Lower lobe of right lung (tissue), 2 donors: ENCODE measurements at regions not wholly inside any gene's neighbourhood (a gene's known extent, or its start where the extent isn't known, plus 50 kb on each side); places are given as distances from the start of the nearest gene placed in this dataset.

Source experiments
- ATAC-seq, 2 donors: fragments of 200-7000 bp; cut with Tn5 transposase; one replicate each; pipeline ENCODE4 v1.9.1; 2020 to 2022; ENCODE audit warnings: mild to moderate bottlenecking in 2 of 2, moderate library complexity in 2 of 2
- DNase-seq: peaks from one replicate; pipeline ENCODE4 v3.0.0-alpha.2; 2020
- H3K27ac ChIP-seq: fragments of 200-600 bp; one replicate; pipeline ENCODE4 v1.8.0; 2022
- H3K27me3 ChIP-seq: fragments of 200-600 bp; one replicate; pipeline ENCODE4 v1.8.0; 2022; ENCODE audit warnings: low read depth
- H3K36me3 ChIP-seq: fragments of 200-600 bp; one replicate; pipeline ENCODE4 v1.8.0; 2022; ENCODE audit warnings: mild to moderate bottlenecking
- H3K4me1 ChIP-seq: fragments of 200-600 bp; one replicate; pipeline ENCODE4 v1.8.0; 2022
- H3K4me3 ChIP-seq: fragments of 200-600 bp; one replicate; pipeline ENCODE4 v1.8.0; 2022; ENCODE audit warnings: mild to moderate bottlenecking
- H3K9me3 ChIP-seq: fragments of 200-600 bp; one replicate; pipeline ENCODE4 v1.8.0; 2022
- intact Hi-C: fragments of 100-400 bp; cut with DNase I; formaldehyde crosslinking; loops from one replicate; pipeline ENCODE4 v1.11.0; 2022
- TF ChIP-seq, protein P1 (sequence below): fragments of 200-600 bp; IDR thresholded peaks from one replicate; pipeline ENCODE4 v1.8.0; 2022; ENCODE audit warnings: antibody characterized with exemption, mild to moderate bottlenecking
- donor health status: DM: no; HTN: yes; CAD: no; lungs with severe emphysema.

DNA sequence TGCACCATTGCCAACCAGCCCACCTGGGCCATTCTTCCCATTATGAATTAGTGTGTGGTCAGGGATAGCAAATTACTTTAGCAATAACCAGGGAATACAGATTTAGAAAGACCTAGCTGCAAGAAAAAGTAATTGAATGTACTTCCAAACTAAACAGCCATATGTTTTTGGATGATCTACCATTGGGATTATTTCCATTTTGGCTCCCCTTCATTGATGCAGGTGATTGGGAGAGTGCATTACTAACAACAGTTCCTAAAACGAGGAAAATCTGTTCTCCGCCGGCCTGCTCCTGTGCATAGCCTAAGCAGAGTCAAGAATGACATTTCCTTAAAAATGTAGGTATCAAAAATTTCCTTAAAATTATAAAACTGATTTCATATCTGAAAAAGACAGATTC, 58.5 kb downstream of the MAIP1 start:
- Histone ChIP-seq H3K27ac (no peak overlapping the region), H3K36me3 (no peaks in the 10 kb centered on the region), H3K27me3 (no peaks in the 10 kb centered on the region), H3K9me3 (peaks cover 4% of the 10 kb centered on the region), H3K4me1 (no peaks in the 10 kb centered on the region), H3K4me3 (no peak overlapping the region)
- no peak for DNase-seq
- ATAC-seq = no peak
- intact Hi-C loops = no loop called here
- TF ChIP-seq, protein P1, sequence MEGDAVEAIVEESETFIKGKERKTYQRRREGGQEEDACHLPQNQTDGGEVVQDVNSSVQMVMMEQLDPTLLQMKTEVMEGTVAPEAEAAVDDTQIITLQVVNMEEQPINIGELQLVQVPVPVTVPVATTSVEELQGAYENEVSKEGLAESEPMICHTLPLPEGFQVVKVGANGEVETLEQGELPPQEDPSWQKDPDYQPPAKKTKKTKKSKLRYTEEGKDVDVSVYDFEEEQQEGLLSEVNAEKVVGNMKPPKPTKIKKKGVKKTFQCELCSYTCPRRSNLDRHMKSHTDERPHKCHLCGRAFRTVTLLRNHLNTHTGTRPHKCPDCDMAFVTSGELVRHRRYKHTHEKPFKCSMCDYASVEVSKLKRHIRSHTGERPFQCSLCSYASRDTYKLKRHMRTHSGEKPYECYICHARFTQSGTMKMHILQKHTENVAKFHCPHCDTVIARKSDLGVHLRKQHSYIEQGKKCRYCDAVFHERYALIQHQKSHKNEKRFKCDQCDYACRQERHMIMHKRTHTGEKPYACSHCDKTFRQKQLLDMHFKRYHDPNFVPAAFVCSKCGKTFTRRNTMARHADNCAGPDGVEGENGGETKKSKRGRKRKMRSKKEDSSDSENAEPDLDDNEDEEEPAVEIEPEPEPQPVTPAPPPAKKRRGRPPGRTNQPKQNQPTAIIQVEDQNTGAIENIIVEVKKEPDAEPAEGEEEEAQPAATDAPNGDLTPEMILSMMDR = no peak

DNA sequence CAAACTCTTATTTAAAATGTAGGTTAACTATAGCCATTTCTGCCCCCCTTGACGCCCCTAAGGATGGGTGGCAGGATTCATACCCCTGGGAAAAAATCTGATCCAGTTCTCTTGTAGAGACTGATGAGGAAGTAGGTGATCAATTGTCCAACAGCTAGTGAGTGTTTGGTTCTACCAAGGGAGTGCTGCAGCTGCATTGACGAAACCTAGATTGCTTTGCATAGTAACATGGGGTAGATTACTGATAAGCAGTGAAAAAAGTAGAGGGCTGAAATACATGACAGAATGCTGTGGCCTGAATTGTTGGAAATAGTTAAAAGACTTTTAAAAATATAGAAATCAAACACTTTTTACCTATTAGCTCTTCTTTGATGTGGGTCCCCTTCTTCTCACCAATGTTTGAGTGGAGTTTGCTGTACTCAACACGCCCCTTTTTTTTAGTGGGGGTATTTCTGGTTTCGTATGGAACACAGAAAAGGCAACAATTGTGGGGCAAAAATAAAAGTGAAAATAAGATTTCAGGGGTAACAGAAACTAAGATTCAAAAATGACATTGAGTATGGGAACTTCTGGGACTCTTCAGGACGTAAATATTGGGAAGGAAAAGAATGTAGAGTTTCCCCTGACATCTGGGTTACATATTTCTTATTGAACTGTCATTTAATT, 66.2 kb downstream of the MAIP1 start:
- H3K27ac ChIP-seq = no peak overlapping the region
- intact Hi-C loops = no loop called here
- H3K36me3 ChIP-seq = no peaks in the 10 kb centered on the region
- H3K9me3 ChIP-seq = no peaks in the 10 kb centered on the region
- DNase-seq (no peak), ATAC-seq (no peak)
- TF ChIP-seq, protein P1 = no peak
- H3K4me1 ChIP-seq = no peaks in the 10 kb centered on the region
- H3K27me3 ChIP-seq = no peaks in the 10 kb centered on the region
- H3K4me3 ChIP-seq = no peak overlapping the region

DNA sequence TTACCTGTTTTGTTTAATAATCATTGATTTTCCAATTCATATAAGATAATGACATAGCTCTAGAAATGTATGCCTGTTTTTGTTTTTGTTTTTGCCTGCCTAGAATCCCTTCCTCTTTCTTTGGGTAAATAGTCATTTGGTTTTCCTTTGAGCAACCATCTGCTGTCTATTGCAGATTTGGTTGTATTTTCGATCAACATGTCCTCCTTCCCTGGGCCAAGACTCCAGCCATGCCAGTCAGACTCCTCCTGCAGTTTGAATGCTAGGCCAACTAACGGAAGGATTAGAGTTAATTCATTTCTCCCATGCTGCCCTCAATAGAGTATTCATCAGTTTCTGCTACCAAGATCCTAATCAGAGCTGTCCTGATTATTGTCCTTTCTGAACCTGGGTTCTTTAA, 67.1 kb downstream of the MAIP1 start:
- intact Hi-C loops = no loop called here
- no peak for ATAC-seq
- no peak for DNase-seq

DNA sequence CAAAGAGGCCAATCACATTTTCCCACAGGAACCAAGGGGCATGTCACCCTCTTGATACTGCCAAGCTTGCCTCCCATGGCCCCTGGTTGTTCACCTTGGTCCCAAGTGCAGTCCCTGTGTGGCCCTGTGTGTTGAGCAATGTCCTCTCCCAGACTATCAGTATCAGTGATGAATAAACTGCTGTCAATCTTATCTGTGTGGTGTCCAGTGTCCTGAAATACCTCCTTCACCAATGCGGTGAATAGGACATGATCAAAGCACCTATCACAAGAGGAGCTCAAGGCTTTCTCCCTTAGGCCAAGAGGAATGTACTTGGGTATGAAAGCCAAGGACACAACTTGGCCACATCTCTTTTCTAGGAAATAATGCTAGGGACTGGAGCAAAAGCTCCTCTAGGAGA, 68.2 kb downstream of the MAIP1 start:
- Histone ChIP-seq H3K27me3 (no peaks in the 10 kb centered on the region), H3K4me1 (no peaks in the 10 kb centered on the region), H3K4me3 (no peak overlapping the region), H3K9me3 (no peaks in the 10 kb centered on the region), H3K36me3 (no peaks in the 10 kb centered on the region), H3K27ac (no peak overlapping the region)
- DNase-seq (no peak), ATAC-seq (no peak)
- intact Hi-C loops = no loop called here
- TF ChIP-seq, protein P1 = no peak

More for the DNA sequence above, 67.1 kb downstream of the MAIP1 start:
- no peak overlapping the region for H3K4me3 ChIP-seq
- no peaks in the 10 kb centered on the region for H3K27me3 ChIP-seq
- H3K4me1 ChIP-seq = no peaks in the 10 kb centered on the region
- TF ChIP-seq, protein P1 = no peak
- no peak overlapping the region for H3K27ac ChIP-seq
- no peaks in the 10 kb centered on the region for H3K9me3 ChIP-seq
- H3K36me3 ChIP-seq = no peaks in the 10 kb centered on the region

DNA sequence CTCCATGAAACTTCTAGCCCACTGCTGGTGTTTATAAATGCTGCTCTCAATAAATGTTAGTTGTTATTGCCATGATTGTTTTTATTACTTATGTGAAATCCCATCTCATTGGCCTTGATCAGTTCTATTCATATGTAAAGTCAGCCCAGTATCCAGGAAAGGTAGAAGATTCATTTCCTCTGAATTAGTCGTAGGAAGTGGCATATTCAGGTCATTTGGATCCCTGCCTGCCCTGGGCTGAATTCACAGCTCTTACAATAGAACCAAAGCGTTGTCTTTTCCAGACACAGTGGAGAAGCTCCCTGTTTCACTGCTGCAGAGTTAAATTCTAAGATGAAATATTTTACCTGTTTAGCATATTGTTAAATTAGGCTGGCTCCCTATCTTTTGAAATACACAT, 70.3 kb downstream of the MAIP1 start:
- H3K4me1 ChIP-seq = no peaks in the 10 kb centered on the region
- no peak for ATAC-seq
- DNase-seq = no peak
- H3K27me3 ChIP-seq = no peaks in the 10 kb centered on the region
- TF ChIP-seq, protein P1 = no peak
- intact Hi-C loops = no loop called here
- H3K4me3 ChIP-seq = no peak overlapping the region
- H3K27ac ChIP-seq = no peak overlapping the region
- H3K9me3 ChIP-seq = no peaks in the 10 kb centered on the region
- no peaks in the 10 kb centered on the region for H3K36me3 ChIP-seq
